Activated naive CD4-positive, alpha-beta T cell treated with anti-CD3 and anti-CD28 coated beads, Interleukin-2, amount 50 U/mL, for 16 hours (primary cell): ENCODE measurements at regions not wholly inside any gene's neighbourhood (a gene's known extent, or its start where the extent isn't known, plus 50 kb on each side); places are given as distances from the start of the nearest gene placed in this dataset.
"Not testable (repeated sequence)": the region's sequence is repeated elsewhere in the genome, so short reads cannot be mapped to it uniquely, and the experiment has no call there.

Source experiments
- DNase-seq: peaks from one replicate; pipeline ENCODE4 v3.0.0-alpha.2; 2020

DNA sequence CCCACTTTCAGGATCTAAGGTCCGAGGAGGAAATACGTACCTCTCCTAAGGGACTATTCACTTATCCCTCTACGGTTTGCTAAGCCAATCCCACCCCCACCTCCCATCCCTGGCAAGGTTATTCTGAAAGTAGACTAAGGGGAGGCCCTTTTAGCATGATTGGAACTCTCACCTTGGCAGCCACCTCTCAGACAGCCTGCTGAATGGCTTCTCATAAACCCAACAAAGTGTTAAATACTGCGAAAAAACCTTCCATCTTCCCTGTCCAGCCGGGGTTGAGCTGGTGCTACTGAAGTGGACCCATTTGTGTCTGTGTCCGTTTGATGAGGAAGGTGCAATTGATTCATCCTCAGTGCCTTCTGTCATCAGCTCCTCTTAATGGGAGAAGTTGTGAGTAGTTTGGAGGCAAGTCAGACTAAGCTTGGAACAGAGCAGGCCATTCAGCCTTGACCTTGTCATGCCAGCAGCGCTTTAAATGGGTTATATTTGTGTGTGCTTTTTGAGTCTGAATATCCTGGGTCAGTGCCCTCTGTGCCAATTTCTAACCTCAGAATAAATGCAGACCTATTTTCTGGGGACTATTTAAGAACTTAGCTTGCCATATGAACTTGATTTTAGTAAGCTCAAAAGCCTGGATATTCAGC is 476.3 kb upstream of the ZNF608 start:
- no peak for DNase-seq

DNA sequence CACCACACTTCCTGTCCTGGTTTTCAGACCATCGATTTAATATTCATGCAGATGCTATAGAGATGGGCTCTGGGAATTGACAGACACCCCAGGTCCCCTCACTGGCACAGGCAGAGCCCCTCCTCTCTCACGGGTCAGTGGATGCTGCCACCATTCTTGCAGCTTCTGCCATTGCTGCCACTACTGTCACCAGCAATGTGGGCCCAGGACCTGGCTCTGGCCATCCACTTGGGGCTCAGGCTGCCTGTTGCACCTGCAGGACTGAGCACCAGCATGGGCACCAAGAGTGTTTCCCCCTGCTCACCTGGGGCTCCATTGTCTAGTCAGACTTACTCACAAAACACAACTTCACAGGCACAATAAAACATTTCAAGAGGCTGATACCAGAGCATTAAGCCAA is 479.0 kb upstream of the ZNF608 start:
- DNase-seq, result no peak

DNA sequence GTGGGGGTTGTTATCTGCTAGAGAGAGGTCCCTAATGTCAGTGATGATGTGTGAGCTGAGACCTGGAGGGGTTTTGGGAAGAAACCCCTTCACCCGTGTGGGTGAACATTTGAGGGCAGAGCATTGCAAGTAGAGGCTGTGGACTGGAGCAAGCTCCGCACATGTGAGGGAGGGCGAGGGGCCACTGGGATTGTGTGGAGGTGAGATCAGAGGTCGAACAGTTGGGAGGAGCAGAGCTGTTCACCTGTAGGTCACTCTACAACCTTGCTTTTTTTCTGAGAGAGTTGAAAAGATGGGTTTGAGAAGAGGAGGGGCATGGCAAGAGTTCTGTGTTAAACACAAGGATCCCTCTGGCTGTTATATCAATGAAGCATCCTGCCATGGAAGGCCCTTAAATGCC is 480.4 kb upstream of the ZNF608 start:
- DNase-seq, result no peak

DNA sequence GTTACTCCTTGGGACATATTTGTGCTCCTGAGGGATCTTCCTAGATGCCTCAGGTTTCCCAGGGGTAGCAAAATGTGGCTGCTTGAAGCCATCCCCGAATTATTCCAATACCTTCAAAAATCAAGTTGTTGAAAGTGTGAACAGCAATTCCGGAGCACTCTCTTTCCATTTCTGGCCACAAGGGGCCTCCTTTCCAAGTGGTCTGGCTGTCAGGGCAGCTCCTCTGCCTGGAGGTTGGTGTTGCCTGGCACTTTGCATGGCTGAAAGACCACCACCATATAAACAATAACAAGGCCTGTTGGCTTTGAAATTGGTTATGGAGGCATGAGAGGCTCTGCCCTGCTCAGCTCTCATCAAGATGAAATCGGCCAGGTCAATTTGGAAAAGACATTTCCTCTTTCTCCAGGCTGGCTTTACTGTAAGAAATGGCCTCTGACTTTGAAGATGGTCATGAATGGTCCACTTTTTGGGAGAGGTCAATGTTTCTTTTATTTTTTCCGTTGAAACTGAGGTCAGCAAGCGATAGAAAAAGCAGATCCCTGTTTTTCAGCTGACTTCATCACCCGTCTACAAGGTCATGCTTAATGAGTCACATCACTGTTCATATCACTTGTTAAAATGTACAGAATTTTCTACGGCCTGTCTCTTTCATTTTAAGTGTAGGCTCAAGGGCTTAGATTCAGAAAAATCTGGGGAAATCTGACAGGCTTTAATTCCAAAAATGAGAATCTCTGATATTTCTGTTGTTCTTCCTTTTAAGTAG is 481.1 kb upstream of the ZNF608 start:
- DNase-seq, result no peak

GRCh38 chr5:125228363-125229070 is 482.1 kb upstream of the ZNF608 start:
- DNase-seq, result no peak

- DNase-seq, result no peak
Measured at GRCh38 chr5:125229556-125229955, 483.1 kb upstream of the ZNF608 start.

- no peak for DNase-seq
Measured at GRCh38 chr5:125232779-125233230, 486.4 kb upstream of the ZNF608 start.

- DNase-seq, result no peak
Measured at GRCh38 chr5:125233944-125234343, 487.5 kb upstream of the ZNF608 start.

DNA sequence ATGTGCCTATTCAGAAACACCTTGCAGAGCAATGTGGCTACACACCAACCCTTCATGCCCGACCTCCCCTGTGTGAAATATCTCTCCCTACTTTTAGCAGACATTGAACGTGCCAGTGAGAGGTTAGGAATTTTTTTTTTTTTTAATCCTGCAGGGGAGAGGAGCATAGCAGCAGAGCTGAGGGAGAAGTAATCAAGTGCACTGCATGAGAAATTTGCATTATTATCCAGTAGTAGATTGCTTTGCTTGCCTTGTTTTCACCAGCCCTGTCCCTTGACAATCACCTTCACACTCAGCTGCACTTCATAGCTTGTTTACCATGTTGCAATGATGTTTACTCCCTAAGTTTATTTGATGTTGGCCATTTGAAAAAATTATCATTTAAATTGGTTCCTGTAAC is 489.6 kb upstream of the ZNF608 start:
- DNase-seq, result no peak

DNA sequence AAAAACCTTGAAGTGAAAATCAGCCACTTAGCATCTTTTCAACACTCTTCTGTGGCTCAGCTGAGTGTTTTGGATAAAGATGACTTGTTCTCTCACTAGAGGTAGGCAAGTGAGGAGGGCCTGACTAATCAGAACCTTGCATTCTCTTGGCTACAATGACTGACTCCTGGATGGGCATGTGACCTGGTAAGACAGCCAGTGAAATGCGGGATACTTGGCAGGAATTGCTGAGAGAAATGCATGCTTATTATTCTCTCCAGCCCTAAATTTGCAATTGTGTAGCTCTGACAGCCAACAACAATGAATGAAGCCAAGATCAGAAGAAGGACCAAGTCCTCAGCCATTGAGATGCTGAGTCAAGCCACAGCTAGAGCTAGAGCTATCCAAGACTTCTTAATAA is 490.5 kb upstream of the ZNF608 start:
- DNase-seq, result no peak

DNA sequence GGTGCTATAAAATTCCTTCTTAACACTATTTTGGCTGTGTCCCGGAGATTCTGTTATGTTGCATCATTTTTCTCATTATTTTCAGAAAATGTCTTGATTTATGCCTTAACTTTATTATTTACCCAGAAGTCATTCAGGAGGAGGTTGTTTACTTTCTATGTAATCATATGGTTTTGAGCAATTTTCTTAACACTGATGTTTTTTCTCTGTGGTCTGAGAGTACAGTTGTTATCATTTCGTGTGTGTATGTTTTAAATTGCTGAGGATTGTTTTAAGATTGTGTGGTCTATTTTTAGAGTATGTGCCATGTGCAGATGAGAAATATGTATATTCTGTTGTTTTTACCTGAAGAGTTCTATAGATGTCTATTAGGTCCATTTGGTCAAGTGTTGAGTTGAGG is 498.1 kb upstream of the ZNF608 start:
- no peak for DNase-seq

DNA sequence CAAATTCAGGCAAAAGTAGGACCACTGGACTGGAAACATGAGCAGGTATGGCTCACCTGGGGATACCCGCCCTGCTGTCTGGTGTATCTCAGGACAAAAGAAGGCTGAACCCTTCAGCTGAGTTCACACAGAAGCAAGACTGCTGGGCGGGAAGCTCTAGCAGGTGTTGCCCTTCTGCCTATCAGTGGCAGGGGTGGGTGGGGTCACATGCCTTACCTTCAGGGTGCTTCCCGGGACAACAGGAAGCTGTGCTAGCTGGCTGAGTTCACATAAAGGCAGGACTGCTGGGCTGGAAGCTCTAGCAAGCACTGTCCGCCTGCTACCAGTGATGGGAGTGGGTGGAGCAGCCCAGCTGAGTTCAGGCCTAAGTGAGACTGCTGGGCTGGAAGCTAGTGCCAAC is 498.8 kb upstream of the ZNF608 start:
- DNase-seq, result no peak

- no peak for DNase-seq
Measured at GRCh38 chr5:125249400-125249799, 503.0 kb upstream of the ZNF608 start.

GRCh38 chr5:125251703-125252102 is 505.3 kb upstream of the ZNF608 start:
- DNase-seq, result no peak

DNA sequence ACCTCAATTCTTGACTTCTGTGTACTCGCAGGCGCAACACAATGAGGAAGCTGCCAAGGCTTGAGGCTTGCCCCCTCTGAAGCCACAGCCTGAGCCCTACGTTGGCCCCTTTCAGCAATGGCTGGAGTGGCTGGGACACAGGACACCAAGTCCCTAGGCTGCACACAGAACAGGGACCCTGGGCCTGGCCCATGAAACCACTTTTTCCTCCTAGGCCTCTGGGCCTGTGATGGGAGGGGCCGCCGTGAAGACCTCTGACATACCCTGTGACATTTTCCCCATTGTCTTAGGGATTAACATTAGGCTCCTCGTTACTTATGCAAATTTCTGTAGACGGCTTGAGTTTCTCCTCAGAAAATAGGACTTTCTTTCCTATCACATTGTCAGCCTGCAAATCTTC is 507.2 kb upstream of the ZNF608 start:
- not testable (repeated sequence) for DNase-seq

GRCh38 chr5:125254267-125254666 is 507.8 kb upstream of the ZNF608 start:
- no peak for DNase-seq

- no peak for DNase-seq
Measured at GRCh38 chr5:125256296-125256695, 509.9 kb upstream of the ZNF608 start.

DNA sequence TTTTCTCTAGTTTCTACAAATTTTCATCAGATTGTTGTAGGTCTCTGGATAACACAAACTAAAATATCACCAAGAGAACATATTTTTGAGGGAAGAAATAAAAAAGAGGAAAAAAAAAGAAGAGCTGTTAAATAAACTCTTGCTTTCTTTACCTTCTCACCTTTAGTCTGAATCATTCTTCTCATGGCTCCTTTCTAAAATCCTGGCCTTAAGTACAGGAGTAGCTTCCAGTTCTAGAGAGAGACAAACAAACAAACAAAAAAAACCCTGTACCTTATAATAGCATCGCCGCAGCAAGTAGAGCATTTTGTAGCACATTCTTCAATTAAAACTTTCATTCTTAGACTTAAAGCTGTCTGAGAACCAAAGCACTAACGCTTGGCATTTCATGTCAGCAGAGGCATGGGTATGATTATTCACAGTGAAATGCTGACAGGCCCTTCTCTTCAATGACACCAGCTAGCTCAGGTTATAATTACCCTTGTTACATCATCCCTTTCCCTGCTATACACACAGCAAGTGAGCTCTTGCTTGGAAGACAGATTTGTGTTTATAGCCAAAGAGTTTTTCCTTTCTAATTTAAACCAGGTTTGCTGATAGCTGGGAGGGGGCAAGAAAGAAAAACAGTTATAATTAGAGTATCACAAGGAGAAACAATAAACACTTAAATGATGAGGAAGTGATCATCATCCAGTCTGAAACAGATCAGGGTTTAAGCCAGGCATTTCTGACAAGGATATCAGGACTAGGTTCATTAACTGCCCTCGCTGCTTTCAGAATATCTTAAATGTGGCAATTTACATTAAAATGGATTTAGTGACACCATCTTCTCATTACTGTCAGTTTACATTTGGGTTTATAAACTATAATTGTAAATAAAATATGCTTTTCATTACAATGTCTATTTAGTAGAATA is 510.9 kb upstream of the ZNF608 start:
- DNase-seq, result no peak

GRCh38 chr5:125257997-125258396 is 511.6 kb upstream of the ZNF608 start:
- DNase-seq, result no peak

DNA sequence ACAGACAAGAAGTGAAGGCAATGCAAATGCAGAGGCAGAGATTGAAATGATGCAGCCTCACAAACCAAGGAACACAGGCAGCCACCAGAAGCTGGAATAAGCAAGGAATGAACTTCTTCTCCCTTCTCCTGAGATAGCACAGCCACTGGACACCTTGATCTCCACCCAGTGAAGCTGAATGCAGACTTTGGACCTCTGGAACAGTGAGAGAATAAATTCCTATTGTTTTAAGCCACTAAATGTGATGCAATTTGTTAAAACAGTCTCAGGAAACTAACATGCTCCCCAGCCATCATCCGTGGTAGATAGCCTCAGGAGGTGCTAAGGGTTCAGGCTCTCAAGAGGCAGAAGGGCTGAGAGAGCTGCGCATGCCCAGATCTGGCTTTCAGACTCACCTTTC is 512.2 kb upstream of the ZNF608 start:
- DNase-seq, result no peak

GRCh38 chr5:125261505-125262250 is 515.2 kb upstream of the ZNF608 start:
- no peak for DNase-seq

DNA sequence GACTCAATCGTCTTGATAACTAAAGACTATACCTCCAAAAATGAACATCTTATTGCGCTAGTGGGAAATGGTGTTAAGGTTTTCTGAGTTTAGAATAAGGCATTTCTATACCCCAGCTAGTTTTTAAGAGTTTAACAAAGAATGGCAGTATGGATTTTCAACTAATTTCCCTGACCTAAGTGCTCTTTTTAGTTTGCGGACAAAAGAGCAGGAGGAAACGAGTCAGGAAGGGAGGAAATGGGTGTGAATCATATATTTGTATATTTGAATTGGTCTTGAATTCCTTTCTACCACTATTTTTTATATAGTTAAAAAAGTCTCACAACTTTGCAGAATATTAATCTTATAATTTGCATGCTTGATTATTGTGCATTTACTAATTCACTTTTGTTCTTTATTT is 516.3 kb upstream of the ZNF608 start:
- DNase-seq, result no peak
